Liver (tissue), 2 donors: ENCODE measurements at regions not wholly inside any gene's neighbourhood (a gene's known extent, or its start where the extent isn't known, plus 50 kb on each side); places are given as distances from the start of the nearest gene placed in this dataset.

ENCODE experiments used
- SP1 ChIP-seq: IDR thresholded peaks from 2 replicates; pipeline ENCODE4 v1.6.1; 2018; ENCODE audit warnings: antibody characterized with exemption, mild to moderate bottlenecking
- ZBTB33 ChIP-seq: IDR thresholded peaks from 2 replicates; pipeline ENCODE4 v1.6.1; 2016; ENCODE audit warnings: antibody characterized with exemption
- TF ChIP-seq, protein P1 (sequence below): IDR thresholded peaks from 2 replicates; pipeline ENCODE4 v1.6.1; 2016; ENCODE audit warnings: antibody characterized with exemption, mild to moderate bottlenecking
- donor health status: healthy.

GRCh38 chr13:74039154-74039553, 95.0 kb downstream of the KLF12 start:
- TF ChIP-seq, protein P1, sequence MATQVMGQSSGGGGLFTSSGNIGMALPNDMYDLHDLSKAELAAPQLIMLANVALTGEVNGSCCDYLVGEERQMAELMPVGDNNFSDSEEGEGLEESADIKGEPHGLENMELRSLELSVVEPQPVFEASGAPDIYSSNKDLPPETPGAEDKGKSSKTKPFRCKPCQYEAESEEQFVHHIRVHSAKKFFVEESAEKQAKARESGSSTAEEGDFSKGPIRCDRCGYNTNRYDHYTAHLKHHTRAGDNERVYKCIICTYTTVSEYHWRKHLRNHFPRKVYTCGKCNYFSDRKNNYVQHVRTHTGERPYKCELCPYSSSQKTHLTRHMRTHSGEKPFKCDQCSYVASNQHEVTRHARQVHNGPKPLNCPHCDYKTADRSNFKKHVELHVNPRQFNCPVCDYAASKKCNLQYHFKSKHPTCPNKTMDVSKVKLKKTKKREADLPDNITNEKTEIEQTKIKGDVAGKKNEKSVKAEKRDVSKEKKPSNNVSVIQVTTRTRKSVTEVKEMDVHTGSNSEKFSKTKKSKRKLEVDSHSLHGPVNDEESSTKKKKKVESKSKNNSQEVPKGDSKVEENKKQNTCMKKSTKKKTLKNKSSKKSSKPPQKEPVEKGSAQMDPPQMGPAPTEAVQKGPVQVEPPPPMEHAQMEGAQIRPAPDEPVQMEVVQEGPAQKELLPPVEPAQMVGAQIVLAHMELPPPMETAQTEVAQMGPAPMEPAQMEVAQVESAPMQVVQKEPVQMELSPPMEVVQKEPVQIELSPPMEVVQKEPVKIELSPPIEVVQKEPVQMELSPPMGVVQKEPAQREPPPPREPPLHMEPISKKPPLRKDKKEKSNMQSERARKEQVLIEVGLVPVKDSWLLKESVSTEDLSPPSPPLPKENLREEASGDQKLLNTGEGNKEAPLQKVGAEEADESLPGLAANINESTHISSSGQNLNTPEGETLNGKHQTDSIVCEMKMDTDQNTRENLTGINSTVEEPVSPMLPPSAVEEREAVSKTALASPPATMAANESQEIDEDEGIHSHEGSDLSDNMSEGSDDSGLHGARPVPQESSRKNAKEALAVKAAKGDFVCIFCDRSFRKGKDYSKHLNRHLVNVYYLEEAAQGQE, result no peak
- TF ChIP-seq ZBTB33 (no peak), SP1 (no peak)
